SU-DHL-6 (cell line): ENCODE measurements at regions not wholly inside any gene's neighbourhood (a gene's known extent, or its start where the extent isn't known, plus 50 kb on each side); places are given as distances from the start of the nearest gene placed in this dataset.

Experiments used
- H2AFZ ChIP-seq: fragments of 200-600 bp; sonication (generic); 2 replicates; pipeline ENCODE4 v1.6.1; 2014; ENCODE audit warnings: low read depth, mild to moderate bottlenecking, moderate library complexity, mixed read lengths, antibody characterized with exemption, low read length; ENCODE audit not compliant: severe bottlenecking
- H3F3A ChIP-seq: fragments of 200-600 bp; shearing (Covaris generic); 2 replicates; pipeline ENCODE4 v1.6.0; 2016; ENCODE audit warnings: antibody characterized with exemption, mild to moderate bottlenecking; ENCODE audit not compliant: insufficient read depth
- H3K27ac ChIP-seq: fragments of 200-600 bp; sonication (generic); 2 replicates; pipeline ENCODE4 v1.5.1; 2016; ENCODE audit warnings: low read depth, mild to moderate bottlenecking, low read length, moderate library complexity, mixed read lengths
- H3K27me3 ChIP-seq: fragments of 200-600 bp; sonication (generic), shearing (Covaris generic); 2 replicates; pipeline ENCODE4 v1.6.0; 2014; ENCODE audit warnings: mild to moderate bottlenecking, low read length
- H3K36me3 ChIP-seq: fragments of 200-600 bp; sonication (generic); 2 replicates; pipeline ENCODE4 v1.6.1; 2014; ENCODE audit warnings: mild to moderate bottlenecking, low read length, mixed read lengths
- H3K4me2 ChIP-seq: fragments of 300-600, 200-600 bp; shearing (Covaris generic), sonication (generic); 2 replicates; pipeline ENCODE4 v1.6.0; 2014; ENCODE audit warnings: low read length, low read depth, mild to moderate bottlenecking; ENCODE audit not compliant: poor library complexity, severe bottlenecking
- H3K4me3 ChIP-seq: fragments of 200-600 bp; sonication (generic); 2 replicates; pipeline ENCODE4 v1.5.1; 2014; ENCODE audit warnings: antibody characterized with exemption, low read length, mild to moderate bottlenecking, mixed read lengths; ENCODE audit not compliant: insufficient read depth, poor library complexity, severe bottlenecking
- H3K79me2 ChIP-seq: fragments of 200-600 bp; sonication (generic); 2 replicates; pipeline ENCODE4 v1.6.1; 2014; ENCODE audit warnings: mild to moderate bottlenecking, low read length, moderate library complexity; ENCODE audit not compliant: insufficient read depth
- H3K9ac ChIP-seq: fragments of 200-600 bp; sonication (generic); 2 replicates; pipeline ENCODE4 v1.7.0; 2014; ENCODE audit warnings: mild to moderate bottlenecking, low read length
- H3K9me2 ChIP-seq: fragments of 200-600 bp; sonication (generic); replicated peaks from 2 replicates; pipeline ENCODE4 v1.6.1; 2014; ENCODE audit warnings: low read length; ENCODE audit not compliant: insufficient read depth
- H3K9me3 ChIP-seq: fragments of 200-600 bp; sonication (generic); 2 replicates; pipeline ENCODE4 v1.6.1; 2014; ENCODE audit warnings: low read length, mixed read lengths; ENCODE audit not compliant: insufficient read depth
- H4K20me1 ChIP-seq: fragments of 200-600 bp; sonication (generic); 2 replicates; pipeline ENCODE4 v1.6.1; 2014; ENCODE audit warnings: low read depth, mild to moderate bottlenecking, antibody characterized with exemption, low read length, moderate library complexity, mixed read lengths
- CTCF ChIP-seq: fragments of 200-600 bp; sonication (generic); IDR thresholded peaks from one replicate; pipeline ENCODE4 v1.5.1; 2017; ENCODE audit warnings: antibody characterized with exemption, mild to moderate bottlenecking, low read length, moderate library complexity; ENCODE audit not compliant: insufficient read depth, poor library complexity, severe bottlenecking
- EZH2phosphoT487 ChIP-seq: fragments of 200-600 bp; sonication (generic), shearing (Covaris generic); conservative IDR thresholded peaks from 2 replicates; pipeline ENCODE4 v1.6.1; 2018; ENCODE audit warnings: mild to moderate bottlenecking, antibody characterized with exemption, low read length, moderate library complexity, mixed read lengths

- no peak for TF ChIP-seq EZH2phosphoT487
- no peak for TF ChIP-seq CTCF
- H3F3A ChIP-seq = no peaks in the 10 kb centered on the region
- H3K79me2 ChIP-seq = no peaks in the 10 kb centered on the region
- H4K20me1 ChIP-seq = no peaks in the 10 kb centered on the region
- no peak overlapping the region for H3K9ac ChIP-seq
- H3K4me3 ChIP-seq = no peak overlapping the region
- H3K27me3 ChIP-seq = no peaks in the 10 kb centered on the region
- no peak overlapping the region for H3K27ac ChIP-seq
- no peaks in the 10 kb centered on the region for H3K9me2 ChIP-seq
- no peak overlapping the region for H3K4me2 ChIP-seq
- no peak overlapping the region for H2AFZ ChIP-seq
- H3K36me3 ChIP-seq = no peaks in the 10 kb centered on the region
- H3K9me3 ChIP-seq = no peaks in the 10 kb centered on the region
Observed at GRCh38 chr3:15967577-15967976, 169.8 kb upstream of the ANKRD28 start.

GRCh38 chr3:15969874-15970640, 172.3 kb upstream of the ANKRD28 start:
- H3F3A ChIP-seq = no peaks in the 10 kb centered on the region
- no peak overlapping the region for H3K4me2 ChIP-seq
- no peaks in the 10 kb centered on the region for H4K20me1 ChIP-seq
- no peak overlapping the region for H3K4me3 ChIP-seq
- no peaks in the 10 kb centered on the region for H3K9me3 ChIP-seq
- no peaks in the 10 kb centered on the region for H3K9me2 ChIP-seq
- H3K27me3 ChIP-seq = no peaks in the 10 kb centered on the region
- H2AFZ ChIP-seq = no peak overlapping the region
- no peak for TF ChIP-seq CTCF
- no peak for TF ChIP-seq EZH2phosphoT487
- H3K27ac ChIP-seq = no peak overlapping the region
- H3K9ac ChIP-seq = no peak overlapping the region
- H3K79me2 ChIP-seq = no peaks in the 10 kb centered on the region
- H3K36me3 ChIP-seq = no peaks in the 10 kb centered on the region

GRCh38 chr3:15973414-15973813, 175.6 kb upstream of the ANKRD28 start:
- no peaks in the 10 kb centered on the region for H3K9me3 ChIP-seq
- no peaks in the 10 kb centered on the region for H3K27me3 ChIP-seq
- no peaks in the 10 kb centered on the region for H3K36me3 ChIP-seq
- TF ChIP-seq EZH2phosphoT487 = no peak
- TF ChIP-seq CTCF = no peak
- H3F3A ChIP-seq = no peaks in the 10 kb centered on the region
- no peak overlapping the region for H3K9ac ChIP-seq
- no peak overlapping the region for H3K4me2 ChIP-seq
- no peaks in the 10 kb centered on the region for H4K20me1 ChIP-seq
- no peak overlapping the region for H2AFZ ChIP-seq
- no peak overlapping the region for H3K4me3 ChIP-seq
- no peaks in the 10 kb centered on the region for H3K79me2 ChIP-seq
- no peaks in the 10 kb centered on the region for H3K9me2 ChIP-seq
- no peak overlapping the region for H3K27ac ChIP-seq
